ENCODE measurements at regions not wholly inside any gene's neighbourhood (a gene's known extent, or its start where the extent isn't known, plus 50 kb on each side); places are given as distances from the start of the nearest gene placed in this dataset.

DNA sequence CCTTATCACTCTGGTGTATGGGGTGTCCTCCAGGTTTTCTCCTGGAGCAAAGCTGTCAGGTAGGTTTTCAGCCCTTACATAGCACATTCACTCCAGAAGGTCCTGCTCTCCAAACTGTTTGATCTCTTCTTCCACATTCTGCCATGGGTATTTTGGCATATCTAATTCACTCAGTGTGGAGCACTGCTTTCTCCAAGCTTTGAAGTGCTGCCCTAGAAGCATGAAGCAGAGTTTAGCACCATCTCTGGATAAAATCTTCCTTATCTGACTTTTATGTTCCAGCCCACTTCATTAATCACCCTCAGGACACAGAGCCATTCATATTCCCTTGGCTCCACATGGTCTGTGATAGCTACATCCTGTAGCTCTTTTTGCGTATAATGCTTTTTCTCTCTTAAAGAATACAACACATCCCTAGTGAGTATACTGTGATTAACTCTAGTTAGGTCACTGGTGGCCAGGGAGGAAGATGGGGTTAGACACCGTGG, 56.7 kb upstream of the ARHGAP28 start:
- TF ChIP-seq, protein P1, sequence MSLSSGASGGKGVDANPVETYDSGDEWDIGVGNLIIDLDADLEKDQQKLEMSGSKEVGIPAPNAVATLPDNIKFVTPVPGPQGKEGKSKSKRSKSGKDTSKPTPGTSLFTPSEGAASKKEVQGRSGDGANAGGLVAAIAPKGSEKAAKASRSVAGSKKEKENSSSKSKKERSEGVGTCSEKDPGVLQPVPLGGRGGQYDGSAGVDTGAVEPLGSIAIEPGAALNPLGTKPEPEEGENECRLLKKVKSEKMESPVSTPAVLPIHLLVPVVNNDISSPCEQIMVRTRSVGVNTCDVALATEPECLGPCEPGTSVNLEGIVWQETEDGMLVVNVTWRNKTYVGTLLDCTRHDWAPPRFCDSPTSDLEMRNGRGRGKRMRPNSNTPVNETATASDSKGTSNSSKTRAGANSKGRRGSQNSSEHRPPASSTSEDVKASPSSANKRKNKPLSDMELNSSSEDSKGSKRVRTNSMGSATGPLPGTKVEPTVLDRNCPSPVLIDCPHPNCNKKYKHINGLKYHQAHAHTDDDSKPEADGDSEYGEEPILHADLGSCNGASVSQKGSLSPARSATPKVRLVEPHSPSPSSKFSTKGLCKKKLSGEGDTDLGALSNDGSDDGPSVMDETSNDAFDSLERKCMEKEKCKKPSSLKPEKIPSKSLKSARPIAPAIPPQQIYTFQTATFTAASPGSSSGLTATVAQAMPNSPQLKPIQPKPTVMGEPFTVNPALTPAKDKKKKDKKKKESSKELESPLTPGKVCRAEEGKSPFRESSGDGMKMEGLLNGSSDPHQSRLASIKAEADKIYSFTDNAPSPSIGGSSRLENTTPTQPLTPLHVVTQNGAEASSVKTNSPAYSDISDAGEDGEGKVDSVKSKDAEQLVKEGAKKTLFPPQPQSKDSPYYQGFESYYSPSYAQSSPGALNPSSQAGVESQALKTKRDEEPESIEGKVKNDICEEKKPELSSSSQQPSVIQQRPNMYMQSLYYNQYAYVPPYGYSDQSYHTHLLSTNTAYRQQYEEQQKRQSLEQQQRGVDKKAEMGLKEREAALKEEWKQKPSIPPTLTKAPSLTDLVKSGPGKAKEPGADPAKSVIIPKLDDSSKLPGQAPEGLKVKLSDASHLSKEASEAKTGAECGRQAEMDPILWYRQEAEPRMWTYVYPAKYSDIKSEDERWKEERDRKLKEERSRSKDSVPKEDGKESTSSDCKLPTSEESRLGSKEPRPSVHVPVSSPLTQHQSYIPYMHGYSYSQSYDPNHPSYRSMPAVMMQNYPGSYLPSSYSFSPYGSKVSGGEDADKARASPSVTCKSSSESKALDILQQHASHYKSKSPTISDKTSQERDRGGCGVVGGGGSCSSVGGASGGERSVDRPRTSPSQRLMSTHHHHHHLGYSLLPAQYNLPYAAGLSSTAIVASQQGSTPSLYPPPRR (CRISPR knock-in tag; IDR thresholded peaks at IDR 0.05; ENCODE audit: borderline replicate concordance), result no peak
- TF ChIP-seq, protein P2, sequence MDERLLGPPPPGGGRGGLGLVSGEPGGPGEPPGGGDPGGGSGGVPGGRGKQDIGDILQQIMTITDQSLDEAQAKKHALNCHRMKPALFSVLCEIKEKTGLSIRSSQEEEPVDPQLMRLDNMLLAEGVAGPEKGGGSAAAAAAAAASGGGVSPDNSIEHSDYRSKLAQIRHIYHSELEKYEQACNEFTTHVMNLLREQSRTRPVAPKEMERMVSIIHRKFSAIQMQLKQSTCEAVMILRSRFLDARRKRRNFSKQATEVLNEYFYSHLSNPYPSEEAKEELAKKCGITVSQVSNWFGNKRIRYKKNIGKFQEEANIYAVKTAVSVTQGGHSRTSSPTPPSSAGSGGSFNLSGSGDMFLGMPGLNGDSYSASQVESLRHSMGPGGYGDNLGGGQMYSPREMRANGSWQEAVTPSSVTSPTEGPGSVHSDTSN (CRISPR knock-in tag; IDR thresholded peaks at IDR 0.05; ENCODE audit: low read depth), result no peak
- TF ChIP-seq, protein P2 (tag; conservative IDR thresholded peaks at IDR 0.05; ENCODE audit: low read depth), result 0 out of 2 replicates have a peak, but pooled peaks have one; percentile 34
- ChIA-PET POLR2A (interaction anchor here (2.1 kb wide), 1 partner anchor 9 kb away, joined by 9 read pairs; no protein-coding TSS in a partner anchor), CTCF (ENCODE audit: low intra/inter-chr PET ratio) (no interaction called here)
- Histone ChIP-seq H3K4me3 (no peak overlapping the region), H3K4me2 (ENCODE audit: insufficient read depth, low read length) (no peak overlapping the region), H3K79me2 (ENCODE audit: control insufficient read depth, insufficient read depth, low read length) (no peaks in the 10 kb centered on the region), H3K36me3 (ENCODE audit: control insufficient read depth, insufficient read depth, low read length) (no peaks in the 10 kb centered on the region), H3K9me1 (ENCODE audit: control insufficient read depth, insufficient read depth, low read length) (no peaks in the 10 kb centered on the region), H2AFZ (ENCODE audit: low read depth, low read length) (no peak overlapping the region), H4K20me1 (replicated peaks; ENCODE audit: control insufficient read depth, insufficient read depth, low read length) (no peaks in the 10 kb centered on the region), H3K27ac (ENCODE audit: extremely low read depth, low read depth, low read length) (no peak overlapping the region), H3K4me1 (replicated peaks in 1 of 2; ENCODE audit: control insufficient read depth in 2 of 2, insufficient read depth in 2 of 2, low read length in 2 of 2) (peaks cover 8 to 22% of the 10 kb centered on the region in 2 experiments; a peak in 4 of 5 replicates), H3K9ac (ENCODE audit: insufficient read depth in 1 of 2, low read depth in 2 of 2, low read length in 2 of 2) (no peak overlapping the region), H3K27me3 (ENCODE audit: control insufficient read depth in 2 of 2, insufficient read depth in 2 of 2, low read length in 2 of 2) (no peaks in the 10 kb centered on the region), H3K9me3 (replicated peaks; ENCODE audit: control insufficient read depth, insufficient read depth, low read depth, low read length) (no peaks in the 10 kb centered on the region)
- ATAC-seq, result no peak
- no TSS peak for BruUV-seq (replicated peaks)
- DNase-seq (ENCODE audit: extremely low read depth in 1 of 4, low spot score in 3 of 4), result no peak
- 47% methylated on average over 2 of the region's 2 CpGs for WGBS (ENCODE audit: insufficient coverage, low coverage, missing lambda C conversion rate)
- in situ Hi-C loops (cut with MboI) (no loop called here), intact Hi-C loops (cut with micrococcal nuclease) (no loop called here)
- FAIRE-seq, result peak; percentile 6
